Fibroblast of lung (primary cell): ENCODE measurements at regions not wholly inside any gene's neighbourhood (a gene's known extent, or its start where the extent isn't known, plus 50 kb on each side); places are given as distances from the start of the nearest gene placed in this dataset.

Experiments used
- EZH2 ChIP-seq: IDR thresholded peaks from 2 replicates; pipeline ENCODE4 v1.5.1; 2012; ENCODE audit warnings: low read length, control low read depth, mild to moderate bottlenecking; ENCODE audit errors: missing control alignments
- TF ChIP-seq, protein P1 (sequence below), 2 donors: IDR thresholded peaks in 1 of 2; conservative IDR thresholded peaks in 1 of 2; 1 replicate in 1 of 2; 2 replicates in 1 of 2; pipeline ENCODE4 v1.5.1; 2011 to 2012; ENCODE audit warnings: low read length in 2 of 2, control low read depth in 1 of 2, inconsistent platforms in 1 of 2, low read depth in 1 of 2, mild to moderate bottlenecking in 1 of 2

DNA sequence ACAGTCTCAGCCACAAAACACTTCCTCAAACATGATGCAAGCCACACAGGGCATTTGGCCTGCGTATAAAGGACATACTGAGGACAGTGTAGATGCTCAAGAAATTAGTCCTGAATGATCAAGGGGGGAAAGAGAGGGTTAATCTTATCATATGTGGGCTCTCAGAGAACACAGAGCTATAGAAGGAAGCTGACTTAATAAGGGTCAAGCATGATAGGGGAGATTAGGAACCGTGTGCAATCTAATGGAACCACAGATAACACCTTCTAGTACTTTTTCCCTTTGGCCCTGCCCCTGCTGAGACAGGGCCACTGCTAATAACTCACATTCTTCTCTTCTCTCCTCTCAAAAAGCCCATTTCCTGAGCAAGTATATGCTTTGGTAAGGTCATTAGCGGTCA lies 114.1 kb upstream of the ADAMTS9 start:
- TF ChIP-seq, protein P1, sequence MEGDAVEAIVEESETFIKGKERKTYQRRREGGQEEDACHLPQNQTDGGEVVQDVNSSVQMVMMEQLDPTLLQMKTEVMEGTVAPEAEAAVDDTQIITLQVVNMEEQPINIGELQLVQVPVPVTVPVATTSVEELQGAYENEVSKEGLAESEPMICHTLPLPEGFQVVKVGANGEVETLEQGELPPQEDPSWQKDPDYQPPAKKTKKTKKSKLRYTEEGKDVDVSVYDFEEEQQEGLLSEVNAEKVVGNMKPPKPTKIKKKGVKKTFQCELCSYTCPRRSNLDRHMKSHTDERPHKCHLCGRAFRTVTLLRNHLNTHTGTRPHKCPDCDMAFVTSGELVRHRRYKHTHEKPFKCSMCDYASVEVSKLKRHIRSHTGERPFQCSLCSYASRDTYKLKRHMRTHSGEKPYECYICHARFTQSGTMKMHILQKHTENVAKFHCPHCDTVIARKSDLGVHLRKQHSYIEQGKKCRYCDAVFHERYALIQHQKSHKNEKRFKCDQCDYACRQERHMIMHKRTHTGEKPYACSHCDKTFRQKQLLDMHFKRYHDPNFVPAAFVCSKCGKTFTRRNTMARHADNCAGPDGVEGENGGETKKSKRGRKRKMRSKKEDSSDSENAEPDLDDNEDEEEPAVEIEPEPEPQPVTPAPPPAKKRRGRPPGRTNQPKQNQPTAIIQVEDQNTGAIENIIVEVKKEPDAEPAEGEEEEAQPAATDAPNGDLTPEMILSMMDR (conservative IDR thresholded peaks at IDR 0.05 in 1 of 2, IDR thresholded peaks at IDR 0.05 in 1 of 2; ENCODE audit: low read depth in 1 of 2, low read length in 2 of 2): no peak
- no peak for TF ChIP-seq EZH2
